MG63 (cell line): ENCODE measurements at regions not wholly inside any gene's neighbourhood (a gene's known extent, or its start where the extent isn't known, plus 50 kb on each side); places are given as distances from the start of the nearest gene placed in this dataset.
"Not testable (repeated sequence)": the region's sequence is repeated elsewhere in the genome, so short reads cannot be mapped to it uniquely, and the experiment has no call there.

Source experiments
- DNase-seq: peaks from one replicate; pipeline ENCODE4 v3.0.0-alpha.2; 2020
- H3K27me3 ChIP-seq: fragments of 250-450 bp; sonication (Bioruptor Pico); 2 replicates; pipeline ENCODE4 v1.5.1; 2020; ENCODE audit warnings: mild to moderate bottlenecking, moderate library complexity
- H3K36me3 ChIP-seq: fragments of 250-450 bp; sonication (Bioruptor Pico); 2 replicates; pipeline ENCODE4 v1.5.1; 2020; ENCODE audit warnings: mild to moderate bottlenecking, moderate library complexity
- H3K4me3 ChIP-seq: fragments of 250-450 bp; sonication (Bioruptor Pico); 2 replicates; pipeline ENCODE4 v1.5.1; 2020; ENCODE audit warnings: mild to moderate bottlenecking, moderate library complexity
- H3K9me3 ChIP-seq: fragments of 250-450 bp; sonication (Bioruptor Pico); 2 replicates; pipeline ENCODE4 v1.5.1; 2020; ENCODE audit warnings: mild to moderate bottlenecking, moderate library complexity

DNA sequence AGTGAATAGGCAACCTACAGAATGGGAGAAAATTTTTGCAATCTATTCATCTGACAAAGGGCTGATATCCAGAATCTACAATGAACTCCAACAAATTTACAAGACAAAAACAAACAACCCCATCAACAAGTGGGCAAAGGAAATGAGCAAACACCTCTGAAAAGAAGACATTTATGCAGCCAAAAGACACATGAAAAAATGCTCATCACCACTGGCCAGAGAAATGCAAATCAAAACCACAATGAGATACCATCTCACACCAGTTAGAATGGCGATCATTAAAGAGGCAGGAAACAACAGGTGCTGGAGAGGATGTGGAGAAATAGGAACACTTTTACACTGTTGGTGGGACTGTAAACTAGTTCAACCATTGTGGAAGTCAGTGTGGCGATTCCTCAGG is 114.0 kb upstream of the ROPN1B start:
- not testable (repeated sequence) for DNase-seq, H3K36me3 ChIP-seq, H3K4me3 ChIP-seq, H3K27me3 ChIP-seq, H3K9me3 ChIP-seq

DNA sequence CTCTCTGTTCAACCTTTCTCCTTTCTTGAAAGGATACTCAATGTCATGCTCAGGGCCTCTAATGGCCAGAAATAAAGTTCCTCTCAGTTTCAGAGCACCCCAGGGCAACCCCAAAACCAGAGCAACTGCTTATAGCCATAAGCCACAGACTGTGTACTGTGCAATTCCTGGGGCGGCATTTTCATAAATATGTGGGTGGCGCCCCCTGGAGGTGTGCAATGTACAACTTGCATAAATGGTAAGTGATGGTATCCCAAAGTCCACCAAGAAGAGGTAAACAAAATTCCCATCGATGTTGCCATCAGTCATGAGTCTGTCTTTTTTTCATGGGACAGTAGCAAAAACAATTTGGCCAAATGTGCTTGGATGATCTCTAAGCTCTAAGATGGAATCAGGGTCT is 108.4 kb upstream of the ROPN1B start:
- not testable (repeated sequence) for DNase-seq, H3K9me3 ChIP-seq

DNA sequence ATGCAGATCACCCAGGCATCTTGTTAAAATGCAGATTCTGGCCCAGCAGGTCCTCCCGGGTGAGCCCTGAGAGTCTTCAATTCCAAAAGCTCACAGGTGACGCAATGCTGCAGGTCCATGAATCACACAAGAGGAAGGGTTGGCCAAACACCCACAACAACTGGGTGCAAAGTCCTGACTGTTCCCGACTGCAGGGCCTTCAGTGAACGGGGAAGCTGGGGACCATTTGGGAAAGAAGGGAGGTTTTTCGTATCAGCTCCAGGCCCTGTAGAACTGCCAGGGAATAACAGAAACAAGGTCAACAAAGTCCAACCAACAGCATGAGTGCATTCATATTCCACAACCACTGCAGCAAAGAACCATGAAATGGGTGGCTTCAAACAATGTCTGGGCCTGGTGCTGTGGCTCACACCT is 106.1 kb upstream of the ROPN1B start:
- H3K9me3 ChIP-seq, H3K36me3 ChIP-seq, DNase-seq, H3K4me3 ChIP-seq, H3K27me3 ChIP-seq: not testable (repeated sequence)

More for the DNA sequence above, 108.4 kb upstream of the ROPN1B start:
- not testable (repeated sequence) for H3K27me3 ChIP-seq, H3K4me3 ChIP-seq, H3K36me3 ChIP-seq

DNA sequence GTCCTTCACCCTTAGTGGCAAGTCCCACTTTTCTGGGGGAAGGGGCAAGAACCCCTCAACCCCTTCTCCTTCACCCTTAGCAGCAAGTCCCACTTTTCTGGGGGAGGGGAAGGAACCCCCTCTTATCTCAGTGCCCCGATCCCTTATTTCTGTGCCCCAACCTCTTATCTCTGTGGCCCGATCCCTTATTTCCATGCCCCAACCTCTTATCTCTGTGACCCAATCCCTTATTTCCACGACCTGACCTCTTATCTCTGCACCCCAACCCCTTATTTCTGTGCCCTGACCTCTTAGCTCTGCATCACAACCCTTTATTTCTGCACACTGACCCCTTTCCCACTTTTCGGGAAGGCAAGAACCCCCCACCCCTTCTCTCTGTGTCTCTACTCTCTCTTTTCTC is 104.4 kb upstream of the ROPN1B start:
- DNase-seq, H3K4me3 ChIP-seq, H3K9me3 ChIP-seq, H3K27me3 ChIP-seq, H3K36me3 ChIP-seq: not testable (repeated sequence)

DNA sequence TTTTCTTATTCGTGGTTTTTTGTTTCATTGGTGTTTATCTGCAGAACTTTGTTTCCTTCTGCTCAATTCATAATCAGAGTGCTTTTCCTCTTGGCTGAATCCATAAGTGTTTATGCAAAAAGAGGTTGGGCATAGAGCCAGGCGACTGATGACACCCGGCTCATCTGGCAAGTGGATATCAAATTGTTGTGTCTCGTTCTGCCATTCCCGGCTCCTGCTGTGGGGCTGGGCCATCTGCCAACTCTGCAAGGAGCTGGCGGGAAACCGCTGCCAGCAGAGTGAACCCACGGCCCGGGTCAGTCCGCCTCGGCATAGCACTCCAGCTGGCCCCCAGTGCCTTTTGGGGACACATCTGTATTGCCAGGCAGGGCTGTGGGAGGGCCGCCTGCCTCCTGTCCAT is 83.0 kb upstream of the ROPN1B start:
- not testable (repeated sequence) for H3K27me3 ChIP-seq, H3K4me3 ChIP-seq, H3K9me3 ChIP-seq, H3K36me3 ChIP-seq
- peak; percentile 94 for DNase-seq

DNA sequence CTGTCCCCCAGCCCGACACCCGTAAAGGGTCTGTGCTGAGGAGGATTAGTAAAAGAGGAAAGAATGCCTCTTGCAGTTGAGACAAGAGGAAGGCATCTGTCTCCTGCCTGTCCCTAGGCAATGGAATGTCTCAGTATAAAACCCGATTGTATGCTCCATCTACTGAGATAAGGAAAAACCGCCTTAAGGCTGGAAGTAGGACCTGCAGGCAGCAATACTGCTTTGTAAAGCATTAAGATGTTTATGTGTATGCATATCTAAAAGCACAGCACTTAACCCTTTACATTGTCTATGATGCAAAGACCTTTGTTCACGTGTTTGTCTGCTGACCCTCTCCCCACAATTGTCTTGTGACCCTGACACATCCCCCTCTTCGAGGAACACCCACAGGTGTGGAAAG is 69.8 kb upstream of the ROPN1B start:
- H3K36me3 ChIP-seq, DNase-seq, H3K9me3 ChIP-seq, H3K27me3 ChIP-seq, H3K4me3 ChIP-seq: not testable (repeated sequence)

DNA sequence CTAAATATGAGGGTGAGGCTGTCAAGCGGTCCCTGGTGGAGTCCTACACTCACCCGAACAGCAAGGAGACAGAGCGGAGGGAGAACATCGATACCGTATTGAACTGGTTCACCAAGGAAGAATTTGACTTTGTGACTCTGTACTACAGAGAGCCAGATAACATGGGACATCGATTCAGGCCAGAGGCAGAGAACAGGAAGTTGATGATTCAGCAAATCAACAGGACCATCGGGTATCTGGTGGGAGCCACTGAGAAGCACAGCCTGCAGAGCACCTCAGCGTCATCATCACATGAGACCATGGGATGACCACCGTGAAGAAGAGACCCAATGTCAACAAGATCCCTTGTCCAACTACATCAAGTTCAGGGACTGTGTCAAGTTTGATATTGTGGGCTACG is 67.5 kb upstream of the ROPN1B start:
- H3K4me3 ChIP-seq, DNase-seq, H3K36me3 ChIP-seq, H3K27me3 ChIP-seq, H3K9me3 ChIP-seq: not testable (repeated sequence)

DNA sequence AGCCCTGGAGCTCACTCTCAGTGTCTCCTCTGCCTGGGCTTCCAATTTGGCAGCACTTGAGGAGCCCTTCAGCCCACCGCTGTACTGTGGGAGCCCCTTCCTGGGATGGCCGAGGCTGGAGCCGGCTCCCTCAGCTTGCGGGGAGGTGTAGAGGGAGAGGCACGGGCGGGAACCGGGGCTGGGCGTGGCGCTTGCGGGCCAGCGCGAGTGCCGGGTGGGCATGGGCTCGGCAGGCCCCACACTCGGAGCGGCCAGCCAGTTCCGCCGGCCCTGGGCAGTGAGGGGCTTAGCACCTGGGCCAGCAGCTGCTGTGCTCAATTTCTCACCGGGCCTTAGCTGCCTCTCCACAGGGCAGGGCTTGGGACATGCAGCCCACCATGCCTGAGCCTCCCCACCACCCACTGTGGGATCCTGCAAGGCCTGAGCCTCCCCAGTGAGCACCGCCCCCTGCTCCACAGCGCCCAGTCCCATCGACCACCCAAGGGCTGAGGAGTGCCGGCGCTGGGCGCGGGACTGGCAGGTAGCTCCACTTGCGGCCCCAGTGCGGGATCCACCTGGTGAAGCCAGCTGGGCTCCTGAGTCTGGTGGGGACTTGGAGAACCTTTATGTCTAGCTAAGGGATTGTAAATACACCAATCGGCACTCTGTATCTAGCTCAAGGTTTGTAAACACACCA is 65.1 kb upstream of the ROPN1B start:
- not testable (repeated sequence) for H3K36me3 ChIP-seq, H3K9me3 ChIP-seq, H3K4me3 ChIP-seq, H3K27me3 ChIP-seq, DNase-seq

DNA sequence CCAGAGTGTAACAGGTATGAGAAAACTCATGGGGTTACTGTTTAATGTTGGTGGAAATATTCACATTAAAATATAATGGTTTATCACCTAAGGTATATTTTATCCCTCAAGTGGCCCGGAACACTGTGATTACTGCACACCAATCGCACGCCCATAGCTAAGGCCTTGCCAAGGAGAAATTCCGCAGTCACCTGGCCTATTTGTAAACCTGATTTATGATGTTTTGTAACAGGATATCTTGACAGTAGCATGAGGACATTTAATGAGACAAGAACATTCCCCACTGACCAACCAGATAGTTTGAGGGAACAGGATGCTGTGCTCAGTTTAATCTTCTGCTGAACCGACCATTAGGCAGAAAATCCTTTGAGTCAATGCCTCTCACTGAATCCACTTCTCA is 61.7 kb upstream of the ROPN1B start:
- H3K36me3 ChIP-seq, H3K4me3 ChIP-seq, DNase-seq, H3K9me3 ChIP-seq, H3K27me3 ChIP-seq: not testable (repeated sequence)

DNA sequence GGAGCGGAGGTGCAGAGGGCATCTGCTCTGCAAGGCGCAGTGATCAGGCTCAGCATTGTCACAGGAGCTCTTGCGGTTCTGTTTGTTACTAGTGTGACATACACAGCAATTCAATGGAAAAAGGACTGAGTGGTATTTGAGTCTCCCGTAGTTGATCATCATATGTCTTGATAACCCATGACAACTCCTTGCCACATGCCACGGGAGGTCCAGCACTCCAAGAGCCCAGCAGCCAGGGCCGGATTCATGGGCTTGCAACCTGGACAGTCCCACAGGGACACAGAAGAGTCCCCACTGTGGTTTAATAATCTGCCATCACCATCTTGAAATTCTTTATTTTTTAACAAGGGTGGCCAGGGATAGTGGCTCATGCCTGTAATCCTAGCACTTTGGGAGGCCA is 58.1 kb upstream of the ROPN1B start:
- H3K9me3 ChIP-seq, H3K27me3 ChIP-seq, DNase-seq, H3K4me3 ChIP-seq, H3K36me3 ChIP-seq: not testable (repeated sequence)

DNA sequence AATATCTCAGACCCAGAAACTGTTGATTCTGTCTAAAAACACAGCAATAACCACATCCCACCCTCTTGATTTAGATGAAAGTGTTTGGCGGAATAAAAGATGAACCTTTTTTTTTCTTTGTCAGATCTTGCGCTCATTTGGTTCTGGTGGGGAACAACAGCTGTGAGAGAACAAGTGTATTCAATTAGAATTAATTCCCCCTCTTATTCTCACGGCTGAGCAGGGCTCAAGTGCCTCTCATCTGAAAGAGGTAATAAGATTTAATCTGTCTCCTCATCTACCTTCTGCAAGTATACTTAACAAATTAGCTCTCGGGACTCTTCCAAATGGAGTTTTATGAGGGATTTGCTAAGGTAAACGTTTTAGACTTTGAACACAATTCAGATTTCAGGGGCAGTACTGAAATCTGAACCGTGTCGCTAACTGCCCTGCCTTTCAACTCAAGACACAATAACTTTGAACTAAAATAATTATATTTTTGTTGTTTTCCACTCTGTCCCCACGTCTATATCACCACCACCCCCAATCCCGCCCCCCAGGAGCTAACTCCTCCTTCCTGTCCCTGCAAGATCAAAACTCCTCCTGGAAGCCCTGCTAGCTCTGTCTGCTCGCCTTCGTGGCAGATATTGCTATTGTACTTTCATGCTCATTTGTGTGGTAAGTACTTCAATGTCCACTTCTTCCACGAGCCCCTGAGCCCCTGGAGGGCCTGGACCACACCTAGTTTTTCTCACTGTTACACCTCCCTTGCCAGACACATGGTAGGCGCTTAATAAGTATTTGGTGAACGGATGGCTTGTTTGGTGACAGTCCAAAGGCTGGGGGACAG is 54.2 kb upstream of the ROPN1B start:
- H3K4me3 ChIP-seq = peak overlapping the region; percentile 67
- H3K36me3 ChIP-seq, H3K27me3 ChIP-seq, H3K9me3 ChIP-seq: not testable (repeated sequence)
- DNase-seq = peak; percentile 30

DNA sequence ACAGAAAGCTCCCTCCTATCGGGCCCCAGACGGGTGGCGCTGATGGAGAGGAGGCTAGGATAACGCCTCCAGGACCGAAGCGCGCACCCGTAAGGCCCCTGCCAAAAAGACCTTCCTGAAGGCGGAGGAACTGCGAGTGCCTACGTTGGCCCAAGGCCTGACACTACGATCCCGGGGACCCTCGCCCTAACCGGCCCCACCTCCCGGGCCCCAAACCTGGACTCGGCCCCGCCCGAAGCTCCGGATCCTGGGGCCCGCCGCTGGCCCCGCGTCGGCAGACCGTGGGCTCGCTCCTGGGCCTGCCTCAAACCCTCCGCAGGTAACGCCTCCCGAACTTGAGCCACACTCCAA is 53.6 kb upstream of the ROPN1B start:
- not testable (repeated sequence) for H3K27me3 ChIP-seq, DNase-seq, H3K9me3 ChIP-seq, H3K36me3 ChIP-seq
- H3K4me3 ChIP-seq = peak overlapping the region; percentile 67

DNA sequence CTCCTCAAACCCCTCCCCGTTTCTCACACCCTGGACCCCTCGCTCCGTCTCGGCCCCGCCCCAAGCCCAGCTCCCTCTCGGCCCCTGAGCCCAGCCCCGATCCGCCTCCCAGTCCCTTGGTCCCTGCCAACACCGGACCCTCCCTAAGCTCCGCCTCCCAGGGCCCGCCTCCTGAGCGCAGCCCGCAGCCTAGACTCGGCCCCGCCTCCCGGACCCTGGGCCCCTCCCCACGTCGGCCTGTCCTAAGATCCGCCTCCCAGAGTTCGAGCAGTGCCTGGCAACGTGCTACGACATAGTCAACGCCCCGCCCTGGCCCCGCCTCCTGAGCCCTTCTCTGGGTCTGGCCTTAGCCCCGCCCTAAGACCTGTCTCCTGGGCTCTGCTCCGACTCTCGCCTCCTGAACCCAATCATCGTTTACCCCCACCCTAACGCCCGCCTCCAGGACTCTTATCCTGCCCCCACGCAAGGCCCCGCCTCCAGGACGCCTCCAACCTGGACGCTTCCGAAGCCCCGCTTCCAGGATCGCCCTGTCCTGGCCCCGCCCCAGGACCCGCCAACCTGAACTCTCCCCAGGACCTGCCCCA is 53.1 kb upstream of the ROPN1B start:
- peak; percentile 99 for DNase-seq
- H3K36me3 ChIP-seq, H3K27me3 ChIP-seq, H3K9me3 ChIP-seq: not testable (repeated sequence)
- H3K4me3 ChIP-seq = peak overlapping the region; percentile 67

DNA sequence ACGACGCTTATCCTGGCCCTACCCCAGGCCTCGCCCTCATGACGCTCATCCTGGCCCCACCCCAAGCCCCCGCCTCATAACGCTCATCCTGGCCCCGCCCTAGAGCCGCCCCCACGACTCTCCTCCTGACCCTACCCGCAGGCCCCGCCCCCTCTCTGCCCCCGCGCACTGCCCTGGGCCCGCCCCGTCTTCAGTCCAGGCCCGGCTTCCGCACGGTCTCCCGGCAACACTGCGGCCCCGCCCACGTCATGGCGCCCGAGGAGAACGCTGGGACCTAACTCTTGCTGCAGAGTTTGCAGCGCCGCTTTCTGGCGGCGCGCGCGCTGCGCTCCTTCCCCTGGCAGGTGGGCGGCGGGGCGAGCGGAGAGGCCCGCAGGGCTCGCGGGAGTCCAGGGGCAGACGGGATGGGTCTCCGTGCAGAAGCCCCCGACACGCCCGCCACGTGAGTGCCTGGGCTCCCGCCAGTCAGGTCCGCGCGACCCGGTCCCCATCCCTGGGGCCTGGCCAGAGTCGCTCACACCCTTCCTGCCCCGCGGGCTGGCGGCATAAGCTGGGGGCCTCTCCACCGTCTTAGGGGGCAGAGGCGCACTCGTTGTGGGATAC is 52.5 kb upstream of the ROPN1B start:
- H3K9me3 ChIP-seq = no peaks in the 10 kb centered on the region
- peak overlapping the region; percentile 88 for H3K4me3 ChIP-seq
- no peak for DNase-seq
- H3K27me3 ChIP-seq = no peaks in the 10 kb centered on the region
- H3K36me3 ChIP-seq = no peaks in the 10 kb centered on the region; the same call in 1 of the 2 replicates

DNA sequence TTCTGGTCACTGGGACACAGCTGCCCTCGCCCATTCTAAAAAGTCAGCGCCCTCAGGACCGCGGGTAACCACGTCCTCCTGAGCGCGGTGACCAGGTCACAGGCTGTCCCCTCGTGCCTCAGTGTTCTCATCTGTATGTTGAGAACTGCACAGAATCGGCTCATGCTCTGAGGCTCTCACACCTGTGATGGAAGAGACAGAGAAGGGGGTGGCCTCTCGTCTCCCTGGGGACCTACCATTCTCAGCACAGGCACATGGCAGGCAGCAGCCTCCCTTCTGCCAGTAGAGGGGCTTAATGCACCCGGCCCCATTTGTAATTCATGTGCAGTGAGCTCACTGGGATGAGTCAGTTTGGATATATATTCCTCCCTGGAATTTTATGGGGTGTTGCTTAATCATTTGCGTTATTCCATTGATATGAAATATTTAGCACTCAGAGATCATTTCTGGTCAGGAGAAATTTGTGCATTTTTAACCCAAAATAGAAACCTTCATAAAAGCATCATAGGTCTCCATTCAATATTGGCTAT is 51.9 kb upstream of the ROPN1B start:
- not testable (repeated sequence) for H3K9me3 ChIP-seq, H3K27me3 ChIP-seq, H3K36me3 ChIP-seq
- DNase-seq = peak; percentile 84
- H3K4me3 ChIP-seq = peak overlapping the region; percentile 88

DNA sequence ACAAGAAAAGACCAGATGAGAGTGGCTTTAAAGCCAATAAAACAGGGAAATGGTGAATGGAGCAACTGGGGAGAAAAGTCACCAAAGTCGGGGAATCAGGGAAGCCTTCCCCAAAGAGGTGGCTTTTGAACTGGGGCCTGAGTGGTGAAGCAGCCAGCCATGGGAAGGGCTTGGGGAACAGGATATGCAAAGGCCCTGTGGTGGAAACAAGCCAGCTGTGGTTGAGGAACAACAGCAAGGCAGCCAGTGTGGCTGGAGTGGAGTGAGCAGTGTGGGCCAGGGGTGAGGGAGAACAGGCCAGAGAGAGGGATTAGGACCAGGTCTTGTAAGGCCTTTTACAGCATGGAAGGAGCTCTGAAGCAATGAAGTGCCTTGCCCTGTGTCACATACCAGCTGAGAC is 51.0 kb upstream of the ROPN1B start:
- H3K36me3 ChIP-seq, H3K9me3 ChIP-seq, DNase-seq: not testable (repeated sequence)

DNA sequence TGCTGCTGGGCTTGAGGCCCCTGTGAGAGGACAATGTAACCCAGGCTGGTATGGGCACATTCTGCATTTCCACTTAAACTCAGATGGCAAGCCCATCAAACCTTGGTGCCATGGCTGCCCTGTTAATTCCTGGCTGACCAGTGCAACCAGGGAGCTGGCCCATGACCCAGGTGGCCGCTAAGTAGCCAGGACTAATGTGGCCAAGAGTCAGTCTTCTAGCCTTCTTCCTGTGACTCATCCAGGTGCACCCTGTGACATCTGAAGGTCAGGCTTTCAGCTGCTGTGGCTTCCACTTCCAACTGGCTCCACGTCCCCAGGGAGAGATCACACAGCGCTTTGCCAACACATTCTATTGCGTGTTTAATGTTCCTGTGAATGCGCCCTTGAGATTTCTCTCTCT is 50.5 kb upstream of the ROPN1B start:
- H3K9me3 ChIP-seq, H3K4me3 ChIP-seq, H3K27me3 ChIP-seq, DNase-seq, H3K36me3 ChIP-seq: not testable (repeated sequence)

More for the DNA sequence above, 51.0 kb upstream of the ROPN1B start:
- H3K4me3 ChIP-seq, H3K27me3 ChIP-seq: not testable (repeated sequence)
